ENCODE measurements at regions not wholly inside any gene's neighbourhood (a gene's known extent, or its start where the extent isn't known, plus 50 kb on each side); places are given as distances from the start of the nearest gene placed in this dataset.

DNA sequence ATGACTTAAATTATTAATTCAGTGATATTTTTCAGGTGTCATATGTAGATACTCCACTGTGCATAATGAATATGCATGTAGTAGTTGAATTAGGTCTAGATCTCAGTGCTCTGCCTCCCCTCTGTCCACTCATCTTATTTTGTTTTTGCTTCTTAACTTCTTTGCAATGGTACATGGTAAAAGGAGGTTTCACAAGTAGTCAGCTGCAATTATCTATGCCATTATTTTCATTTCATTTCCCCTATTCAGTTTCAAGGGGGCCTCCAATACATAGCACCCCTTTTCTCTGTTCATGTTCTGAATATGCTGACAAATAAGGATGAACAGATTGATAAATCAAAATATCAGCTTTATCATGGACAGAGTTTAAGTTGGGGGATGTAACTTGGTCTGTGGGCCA is 511.6 kb upstream of the ZNF608 start:
- DNase-seq (ENCODE audit: low read depth, low spot score), result no peak
- CTCF ChIA-PET, result no interaction called here
- no peak overlapping the region for H3K4me3 ChIP-seq (ENCODE audit: low read depth, low read length)
- POLR2A ChIA-PET, result no interaction called here
- no peak for TF ChIP-seq CTCF (IDR thresholded peaks at IDR 0.05; ENCODE audit: insufficient read depth, low read length, missing control alignments)

GRCh38 chr5:125258615-125259014 is 512.2 kb upstream of the ZNF608 start:
- H3K4me3 ChIP-seq (ENCODE audit: low read depth, low read length), result no peak overlapping the region
- CTCF ChIA-PET, result no interaction called here
- POLR2A ChIA-PET, result no interaction called here
- no peak for TF ChIP-seq CTCF (IDR thresholded peaks at IDR 0.05; ENCODE audit: insufficient read depth, low read length, missing control alignments)
- DNase-seq (ENCODE audit: low read depth, low spot score), result no peak

GRCh38 chr5:125261505-125262250 is 515.2 kb upstream of the ZNF608 start:
- no peak for DNase-seq (ENCODE audit: low read depth, low spot score)
- ChIA-PET CTCF (no interaction called here), POLR2A (no interaction called here)
- no peak for TF ChIP-seq CTCF (IDR thresholded peaks at IDR 0.05; ENCODE audit: insufficient read depth, low read length, missing control alignments)
- no peak overlapping the region for H3K4me3 ChIP-seq (ENCODE audit: low read depth, low read length)

- no peak for TF ChIP-seq CTCF (IDR thresholded peaks at IDR 0.05; ENCODE audit: insufficient read depth, low read length, missing control alignments)
- CTCF ChIA-PET, result no interaction called here
- POLR2A ChIA-PET, result no interaction called here
- DNase-seq (ENCODE audit: low read depth, low spot score), result no peak
- no peak overlapping the region for H3K4me3 ChIP-seq (ENCODE audit: low read depth, low read length)
Measured at GRCh38 chr5:125262782-125263181, 516.3 kb upstream of the ZNF608 start.

DNA sequence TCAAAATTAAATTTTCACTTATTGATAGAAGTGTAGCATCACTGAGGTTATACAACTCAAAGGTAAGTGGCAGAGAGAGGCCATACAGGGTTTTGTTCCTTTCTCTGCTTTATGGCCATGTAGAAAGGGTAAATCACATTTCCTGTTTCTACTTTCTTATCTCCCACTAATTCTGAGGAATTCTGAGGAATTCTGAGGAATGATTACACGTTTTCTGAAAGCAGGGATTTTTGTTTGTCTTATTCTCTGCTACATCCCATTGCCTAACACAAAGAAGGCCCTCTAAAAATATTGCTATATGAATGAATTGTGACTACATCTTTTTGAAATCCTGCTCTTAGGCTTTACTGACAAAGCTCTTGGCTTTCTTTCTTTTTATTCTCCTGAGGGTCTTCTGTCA is 516.9 kb upstream of the ZNF608 start:
- TF ChIP-seq CTCF (IDR thresholded peaks at IDR 0.05; ENCODE audit: insufficient read depth, low read length, missing control alignments), result no peak
- DNase-seq (ENCODE audit: low read depth, low spot score), result no peak
- CTCF ChIA-PET, result no interaction called here
- POLR2A ChIA-PET, result no interaction called here
- H3K4me3 ChIP-seq (ENCODE audit: low read depth, low read length), result no peak overlapping the region

GRCh38 chr5:125266106-125266505 is 519.7 kb upstream of the ZNF608 start:
- DNase-seq (ENCODE audit: low read depth, low spot score), result no peak
- no peak for TF ChIP-seq CTCF (IDR thresholded peaks at IDR 0.05; ENCODE audit: insufficient read depth, low read length, missing control alignments)
- ChIA-PET POLR2A (no interaction called here), CTCF (no interaction called here)
- H3K4me3 ChIP-seq (ENCODE audit: low read depth, low read length), result no peak overlapping the region
